ENCODE measurements at regions not wholly inside any gene's neighbourhood (a gene's known extent, or its start where the extent isn't known, plus 50 kb on each side); places are given as distances from the start of the nearest gene placed in this dataset.

GRCh38 chr20:7459083-7459482 lies 481.2 kb downstream of the HAO1 start:
- no peak overlapping the region for H2BK5ac ChIP-seq (ENCODE audit: low read length)
- WGBS, 2 donors (ENCODE audit: extremely low coverage in 2 of 2, insufficient read length in 2 of 2, insufficient replicate concordance in 1 of 2), result no CpG with 5 or more reads among the region's 1 CpG
- no peak overlapping the region for H2BK12ac ChIP-seq (ENCODE audit: low read length)

GRCh38 chr20:7463290-7463689 lies 477.0 kb downstream of the HAO1 start:
- no peak overlapping the region for H4K91ac ChIP-seq (ENCODE audit: low read depth, low read length, poor library complexity)
- no peaks in the 10 kb centered on the region for H3K9me3 ChIP-seq (replicated peaks in 1 of 2; ENCODE audit: control insufficient read depth in 2 of 2, insufficient read depth in 1 of 2, low read depth in 1 of 2, low read length in 2 of 2)
- WGBS, 2 donors (ENCODE audit: extremely low coverage in 2 of 2, insufficient read length in 2 of 2, insufficient replicate concordance in 1 of 2), result no CpG with 5 or more reads among the region's 1 CpG

More at GRCh38 chr20:7459083-7459482, 481.2 kb downstream of the HAO1 start:
- Histone ChIP-seq H3K27me3 (ENCODE audit: control insufficient read depth in 3 of 3, insufficient read depth in 3 of 3, low read depth in 1 of 3, low read length in 3 of 3) (no peaks in the 10 kb centered on the region), H3K79me1 (ENCODE audit: low read depth, low read length) (no peaks in the 10 kb centered on the region), H3K23ac (ENCODE audit: low read depth, low read length, poor library complexity) (no peak overlapping the region), H4K91ac (ENCODE audit: low read depth, low read length, poor library complexity) (no peak overlapping the region), H3K27ac (replicated peaks; ENCODE audit: low read length) (no peak overlapping the region), H3K4me1 (ENCODE audit: control insufficient read depth in 2 of 2, insufficient read depth in 1 of 2, low read depth in 1 of 2, low read length in 2 of 2) (peaks cover 0 to 1% of the 10 kb centered on the region in 2 donors), H2AFZ (ENCODE audit: low read length) (no peak overlapping the region), H2AK5ac (ENCODE audit: low read depth, low read length) (no peak overlapping the region), H3K4me3 (ENCODE audit: low read length in 2 of 2) (no peak overlapping the region), H3K18ac (ENCODE audit: low read length) (no peak overlapping the region), H4K8ac (ENCODE audit: low read depth, low read length) (no peak overlapping the region), H3K9me3 (replicated peaks in 1 of 2; ENCODE audit: control insufficient read depth in 2 of 2, insufficient read depth in 1 of 2, low read depth in 1 of 2, low read length in 2 of 2) (no peaks in the 10 kb centered on the region), H3K4me2 (ENCODE audit: insufficient read depth, low read length, poor library complexity, severe bottlenecking) (no peak overlapping the region), H3K4ac (ENCODE audit: low read length) (no peak overlapping the region), H3K14ac (ENCODE audit: low read length) (no peak overlapping the region), H2BK15ac (ENCODE audit: low read length) (no peak overlapping the region), H2BK120ac (ENCODE audit: low read depth, low read length) (no peak overlapping the region), H3K36me3 (replicated peaks in 1 of 2; ENCODE audit: control insufficient read depth in 2 of 2, insufficient read depth in 2 of 2, low read length in 2 of 2) (no peaks in the 10 kb centered on the region), H3K9ac (ENCODE audit: low read depth, low read length, poor library complexity) (no peak overlapping the region)
- DNase-seq (ENCODE audit: low spot score), result no peak

GRCh38 chr20:7470912-7471311 lies 469.3 kb downstream of the HAO1 start:
- no peak overlapping the region for H4K8ac ChIP-seq (ENCODE audit: low read depth, low read length)
- no peaks in the 10 kb centered on the region for H3K9me3 ChIP-seq (replicated peaks in 1 of 2; ENCODE audit: control insufficient read depth in 2 of 2, insufficient read depth in 1 of 2, low read depth in 1 of 2, low read length in 2 of 2)
- no peak overlapping the region for H2BK5ac ChIP-seq (ENCODE audit: low read length)
- H2BK12ac ChIP-seq (ENCODE audit: low read length), result no peak overlapping the region
- H2BK15ac ChIP-seq (ENCODE audit: low read length), result no peak overlapping the region
- no peak overlapping the region for H3K27ac ChIP-seq (replicated peaks; ENCODE audit: low read length)
- H4K91ac ChIP-seq (ENCODE audit: low read depth, low read length, poor library complexity), result no peak overlapping the region
- no peaks in the 10 kb centered on the region for H3K4me1 ChIP-seq (ENCODE audit: control insufficient read depth in 2 of 2, insufficient read depth in 1 of 2, low read depth in 1 of 2, low read length in 2 of 2)
- no peak overlapping the region for H3K4me2 ChIP-seq (ENCODE audit: insufficient read depth, low read length, poor library complexity, severe bottlenecking)
- H3K27me3 ChIP-seq (ENCODE audit: control insufficient read depth in 3 of 3, insufficient read depth in 3 of 3, low read depth in 1 of 3, low read length in 3 of 3), result no peaks in the 10 kb centered on the region
- H3K79me1 ChIP-seq (ENCODE audit: low read depth, low read length), result no peaks in the 10 kb centered on the region
- no peak for DNase-seq (ENCODE audit: low spot score)
- H2BK120ac ChIP-seq (ENCODE audit: low read depth, low read length), result no peak overlapping the region
- H3K23ac ChIP-seq (ENCODE audit: low read depth, low read length, poor library complexity), result no peak overlapping the region
- no peaks in the 10 kb centered on the region for H3K36me3 ChIP-seq (replicated peaks in 1 of 2; ENCODE audit: control insufficient read depth in 2 of 2, insufficient read depth in 2 of 2, low read length in 2 of 2)
- no peak overlapping the region for H2AK5ac ChIP-seq (ENCODE audit: low read depth, low read length)
- H3K14ac ChIP-seq (ENCODE audit: low read length), result no peak overlapping the region
- no peak overlapping the region for H3K18ac ChIP-seq (ENCODE audit: low read length)
- no peak overlapping the region for H3K4ac ChIP-seq (ENCODE audit: low read length)
- H3K9ac ChIP-seq (ENCODE audit: low read depth, low read length, poor library complexity), result no peak overlapping the region
- no CpG with 5 or more reads among the region's 2 CpGs for WGBS, 2 donors (ENCODE audit: extremely low coverage in 2 of 2, insufficient read length in 2 of 2, insufficient replicate concordance in 1 of 2)
- H3K4me3 ChIP-seq (ENCODE audit: low read length in 2 of 2), result no peak overlapping the region
- H2AFZ ChIP-seq (ENCODE audit: low read length), result no peak overlapping the region

More at GRCh38 chr20:7463290-7463689, 477.0 kb downstream of the HAO1 start:
- no peak overlapping the region for H3K23ac ChIP-seq (ENCODE audit: low read depth, low read length, poor library complexity)
- H2BK12ac ChIP-seq (ENCODE audit: low read length), result no peak overlapping the region
- no peak overlapping the region for H3K18ac ChIP-seq (ENCODE audit: low read length)
- H3K4me3 ChIP-seq (ENCODE audit: low read length in 2 of 2), result no peak overlapping the region
- no peaks in the 10 kb centered on the region for H3K27me3 ChIP-seq (ENCODE audit: control insufficient read depth in 3 of 3, insufficient read depth in 3 of 3, low read depth in 1 of 3, low read length in 3 of 3)
- no peaks in the 10 kb centered on the region for H3K79me1 ChIP-seq (ENCODE audit: low read depth, low read length)
- no peak overlapping the region for H2BK5ac ChIP-seq (ENCODE audit: low read length)
- no peak overlapping the region for H2BK15ac ChIP-seq (ENCODE audit: low read length)
- no peak overlapping the region for H2AFZ ChIP-seq (ENCODE audit: low read length)
- DNase-seq (ENCODE audit: low spot score), result no peak
- H3K4ac ChIP-seq (ENCODE audit: low read length), result no peak overlapping the region
- no peak overlapping the region for H3K4me2 ChIP-seq (ENCODE audit: insufficient read depth, low read length, poor library complexity, severe bottlenecking)
- no peak overlapping the region for H3K27ac ChIP-seq (replicated peaks; ENCODE audit: low read length)
- no peak overlapping the region for H3K9ac ChIP-seq (ENCODE audit: low read depth, low read length, poor library complexity)
- no peak overlapping the region for H2BK120ac ChIP-seq (ENCODE audit: low read depth, low read length)
- H3K4me1 ChIP-seq (ENCODE audit: control insufficient read depth in 2 of 2, insufficient read depth in 1 of 2, low read depth in 1 of 2, low read length in 2 of 2), result no peaks in the 10 kb centered on the region
- H3K36me3 ChIP-seq (replicated peaks in 1 of 2; ENCODE audit: control insufficient read depth in 2 of 2, insufficient read depth in 2 of 2, low read length in 2 of 2), result no peaks in the 10 kb centered on the region
- no peak overlapping the region for H2AK5ac ChIP-seq (ENCODE audit: low read depth, low read length)
- H4K8ac ChIP-seq (ENCODE audit: low read depth, low read length), result no peak overlapping the region
- no peak overlapping the region for H3K14ac ChIP-seq (ENCODE audit: low read length)

GRCh38 chr20:7490288-7490687 lies 450.0 kb downstream of the HAO1 start:
- Histone ChIP-seq H4K91ac (ENCODE audit: low read depth, low read length, poor library complexity) (no peak overlapping the region), H3K9ac (ENCODE audit: low read depth, low read length, poor library complexity) (no peak overlapping the region), H2BK15ac (ENCODE audit: low read length) (no peak overlapping the region), H2BK120ac (ENCODE audit: low read depth, low read length) (no peak overlapping the region), H2AFZ (ENCODE audit: low read length) (no peak overlapping the region), H3K36me3 (replicated peaks in 1 of 2; ENCODE audit: control insufficient read depth in 2 of 2, insufficient read depth in 2 of 2, low read length in 2 of 2) (no peaks in the 10 kb centered on the region), H3K23ac (ENCODE audit: low read depth, low read length, poor library complexity) (no peak overlapping the region), H3K4ac (ENCODE audit: low read length) (no peak overlapping the region), H4K8ac (ENCODE audit: low read depth, low read length) (no peak overlapping the region), H3K79me1 (ENCODE audit: low read depth, low read length) (no peaks in the 10 kb centered on the region), H3K4me2 (ENCODE audit: insufficient read depth, low read length, poor library complexity, severe bottlenecking) (no peak overlapping the region), H2AK5ac (ENCODE audit: low read depth, low read length) (no peak overlapping the region), H3K27ac (replicated peaks; ENCODE audit: low read length) (no peak overlapping the region), H2BK5ac (ENCODE audit: low read length) (no peak overlapping the region), H2BK12ac (ENCODE audit: low read length) (no peak overlapping the region), H3K18ac (ENCODE audit: low read length) (no peak overlapping the region), H3K9me3 (replicated peaks in 1 of 2; ENCODE audit: control insufficient read depth in 2 of 2, insufficient read depth in 1 of 2, low read depth in 1 of 2, low read length in 2 of 2) (no peaks in the 10 kb centered on the region), H3K14ac (ENCODE audit: low read length) (no peak overlapping the region), H3K27me3 (ENCODE audit: control insufficient read depth in 3 of 3, insufficient read depth in 3 of 3, low read depth in 1 of 3, low read length in 3 of 3) (no peaks in the 10 kb centered on the region), H3K4me1 (ENCODE audit: control insufficient read depth in 2 of 2, insufficient read depth in 1 of 2, low read depth in 1 of 2, low read length in 2 of 2) (no peaks in the 10 kb centered on the region), H3K4me3 (ENCODE audit: low read length in 2 of 2) (no peak overlapping the region)
- DNase-seq (ENCODE audit: low spot score), result no peak

All from neuronal stem cell (in vitro differentiated cells).